ENCODE measurements at regions not wholly inside any gene's neighbourhood (a gene's known extent, or its start where the extent isn't known, plus 50 kb on each side); places are given as distances from the start of the nearest gene placed in this dataset.

DNA sequence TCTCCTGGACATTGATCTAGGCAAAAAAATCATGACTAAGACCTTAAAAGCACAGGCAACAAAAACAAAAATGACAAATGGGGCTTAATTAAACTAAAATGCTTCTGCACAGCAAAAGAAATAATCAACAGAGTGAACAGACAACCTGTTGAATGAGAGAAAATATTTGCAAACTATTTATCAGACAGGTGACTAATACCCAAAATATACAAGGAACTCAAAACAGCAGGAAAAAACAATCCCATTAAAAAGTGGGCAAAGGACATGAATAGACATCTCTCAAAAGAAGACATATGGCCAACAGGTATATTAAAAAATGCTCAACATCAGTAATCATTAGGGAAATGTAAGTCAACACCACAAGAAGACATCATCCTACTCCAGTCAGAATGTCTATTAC lies 166.8 kb downstream of the MTERF1 start:
- H3K4me3 ChIP-seq (replicated peaks in 1 of 2; ENCODE audit: low read depth in 1 of 2, low read length in 2 of 2), result no peak overlapping the region
- TF ChIP-seq POLR2A (IDR thresholded peaks at IDR 0.05; ENCODE audit: borderline replicate concordance, extremely low read depth, insufficient read depth, insufficient read length), result no peak
- TF ChIP-seq EZH2 (IDR thresholded peaks at IDR 0.05), result no peak
- no peaks in the 10 kb centered on the region for H3K27me3 ChIP-seq (ENCODE audit: insufficient read depth, low read length)
- no peak for ATAC-seq
- no peak overlapping the region for H3K27ac ChIP-seq (ENCODE audit: low read depth, low read length)
- RAD21 ChIA-PET (ENCODE audit: low non-redundant PET in 1 of 2, low total read pairs in 2 of 2, uncharacterized antibody in 2 of 2, unreplicated experiment in 2 of 2), result no interaction called here
- no peaks in the 10 kb centered on the region for H3K79me2 ChIP-seq (ENCODE audit: insufficient read depth, low read length)
- no peak overlapping the region for H3K4me2 ChIP-seq (ENCODE audit: low read length)
- H3K9me2 ChIP-seq (ENCODE audit: insufficient read depth), result no peaks in the 10 kb centered on the region
- no peak for DNase-seq (ENCODE audit: low read depth, low spot score)
- no peak overlapping the region for H2AFZ ChIP-seq (ENCODE audit: low read depth, low read length, poor library complexity, severe bottlenecking)
- H4K20me1 ChIP-seq (ENCODE audit: insufficient read depth), result no peaks in the 10 kb centered on the region
- H3K9me3 ChIP-seq (ENCODE audit: control insufficient read depth in 1 of 2, insufficient read depth in 1 of 2, low read depth in 1 of 2, low read length in 2 of 2), result no peaks in the 10 kb centered on the region
- POLR2A ChIA-PET, result no interaction called here
- CTCF ChIA-PET, result no interaction called here
- no TSS peak for BruUV-seq (replicated peaks)
- no peak overlapping the region for H3K9ac ChIP-seq (ENCODE audit: low read length)
- H3K36me3 ChIP-seq (ENCODE audit: control insufficient read depth in 1 of 2, insufficient read depth in 2 of 2, low read length in 2 of 2), result no peaks in the 10 kb centered on the region
- intact Hi-C loops (cut with micrococcal nuclease), result no loop called here
- no peaks in the 10 kb centered on the region for H3K4me1 ChIP-seq (ENCODE audit: control insufficient read depth in 1 of 2, insufficient read depth in 2 of 2, low read length in 2 of 2)

DNA sequence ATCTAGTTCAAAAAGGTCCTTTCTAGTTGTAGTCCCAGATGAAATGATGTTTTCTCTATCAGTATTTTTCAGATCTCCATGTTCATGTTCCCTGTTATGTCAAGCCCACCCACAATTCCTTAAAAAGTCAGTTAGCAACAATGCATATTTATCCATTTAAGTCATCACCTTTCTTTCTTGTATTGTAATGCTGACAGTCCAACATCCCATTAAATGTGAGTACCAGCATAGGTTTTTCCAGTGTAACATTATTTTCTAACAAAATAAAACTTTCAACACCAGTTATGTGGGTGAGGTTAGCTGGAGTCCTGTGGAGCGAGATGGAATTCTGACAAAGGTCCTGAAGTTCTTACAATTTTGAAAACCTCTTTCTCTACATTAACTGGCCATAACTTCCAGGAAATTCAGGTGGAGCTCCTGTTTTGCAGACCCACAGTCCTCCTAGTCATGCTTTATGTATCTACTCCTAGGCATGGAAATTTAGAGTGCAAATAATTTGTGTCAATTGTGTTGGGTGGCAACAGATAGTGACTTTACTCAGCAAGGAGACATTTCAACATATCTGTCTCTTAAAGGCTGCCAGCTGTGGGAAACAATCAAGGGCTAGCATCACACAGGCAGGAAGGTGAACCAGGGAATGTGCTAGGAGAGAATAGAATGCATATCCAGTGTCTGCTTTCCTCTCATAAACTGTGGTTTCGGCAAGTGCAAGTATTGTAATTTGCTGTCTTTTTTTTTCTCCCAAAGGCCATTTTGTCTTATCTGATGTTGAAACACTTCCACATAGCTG lies 162.6 kb downstream of the MTERF1 start:
- DNase-seq (ENCODE audit: low read depth, low spot score) (no peak), ATAC-seq (no peak)
- no peaks in the 10 kb centered on the region for H4K20me1 ChIP-seq (ENCODE audit: insufficient read depth)
- POLR2A ChIA-PET, result no interaction called here
- CTCF ChIA-PET, result no interaction called here
- H2AFZ ChIP-seq (ENCODE audit: low read depth, low read length, poor library complexity, severe bottlenecking), result no peak overlapping the region
- RAD21 ChIA-PET (ENCODE audit: low non-redundant PET in 1 of 2, low total read pairs in 2 of 2, uncharacterized antibody in 2 of 2, unreplicated experiment in 2 of 2), result no interaction called here
- no peak overlapping the region for H3K27ac ChIP-seq (ENCODE audit: low read depth, low read length)
- no peak overlapping the region for H3K9ac ChIP-seq (ENCODE audit: low read length)
- H3K27me3 ChIP-seq (ENCODE audit: insufficient read depth, low read length), result no peaks in the 10 kb centered on the region
- no peaks in the 10 kb centered on the region for H3K9me2 ChIP-seq (ENCODE audit: insufficient read depth)
- BruUV-seq (replicated peaks), result no TSS peak
- H3K79me2 ChIP-seq (ENCODE audit: insufficient read depth, low read length), result no peaks in the 10 kb centered on the region
- no peaks in the 10 kb centered on the region for H3K36me3 ChIP-seq (ENCODE audit: control insufficient read depth in 1 of 2, insufficient read depth in 2 of 2, low read length in 2 of 2)
- no peak for TF ChIP-seq CBX3 (IDR thresholded peaks at IDR 0.05; ENCODE audit: low read depth)
- TF ChIP-seq SP1 (IDR thresholded peaks at IDR 0.05; ENCODE audit: low read depth), result no peak
- TF ChIP-seq SIN3A (IDR thresholded peaks at IDR 0.05; ENCODE audit: low read depth), result no peak
- TF ChIP-seq JUND (IDR thresholded peaks at IDR 0.05), result no peak
- TF ChIP-seq EZH2 (IDR thresholded peaks at IDR 0.05), result no peak
- no peak for TF ChIP-seq RAD21 (IDR thresholded peaks at IDR 0.05; ENCODE audit: low read depth)
- no peak for TF ChIP-seq FOSL1 (IDR thresholded peaks at IDR 0.05; ENCODE audit: low read depth)
- TF ChIP-seq EZH2phosphoT487 (IDR thresholded peaks at IDR 0.05; ENCODE audit: borderline replicate concordance), result no peak
- no peak for TF ChIP-seq YY1 (IDR thresholded peaks at IDR 0.05; ENCODE audit: extremely low read depth, insufficient replicate concordance, low read depth, low read length)
- TF ChIP-seq, protein P1, sequence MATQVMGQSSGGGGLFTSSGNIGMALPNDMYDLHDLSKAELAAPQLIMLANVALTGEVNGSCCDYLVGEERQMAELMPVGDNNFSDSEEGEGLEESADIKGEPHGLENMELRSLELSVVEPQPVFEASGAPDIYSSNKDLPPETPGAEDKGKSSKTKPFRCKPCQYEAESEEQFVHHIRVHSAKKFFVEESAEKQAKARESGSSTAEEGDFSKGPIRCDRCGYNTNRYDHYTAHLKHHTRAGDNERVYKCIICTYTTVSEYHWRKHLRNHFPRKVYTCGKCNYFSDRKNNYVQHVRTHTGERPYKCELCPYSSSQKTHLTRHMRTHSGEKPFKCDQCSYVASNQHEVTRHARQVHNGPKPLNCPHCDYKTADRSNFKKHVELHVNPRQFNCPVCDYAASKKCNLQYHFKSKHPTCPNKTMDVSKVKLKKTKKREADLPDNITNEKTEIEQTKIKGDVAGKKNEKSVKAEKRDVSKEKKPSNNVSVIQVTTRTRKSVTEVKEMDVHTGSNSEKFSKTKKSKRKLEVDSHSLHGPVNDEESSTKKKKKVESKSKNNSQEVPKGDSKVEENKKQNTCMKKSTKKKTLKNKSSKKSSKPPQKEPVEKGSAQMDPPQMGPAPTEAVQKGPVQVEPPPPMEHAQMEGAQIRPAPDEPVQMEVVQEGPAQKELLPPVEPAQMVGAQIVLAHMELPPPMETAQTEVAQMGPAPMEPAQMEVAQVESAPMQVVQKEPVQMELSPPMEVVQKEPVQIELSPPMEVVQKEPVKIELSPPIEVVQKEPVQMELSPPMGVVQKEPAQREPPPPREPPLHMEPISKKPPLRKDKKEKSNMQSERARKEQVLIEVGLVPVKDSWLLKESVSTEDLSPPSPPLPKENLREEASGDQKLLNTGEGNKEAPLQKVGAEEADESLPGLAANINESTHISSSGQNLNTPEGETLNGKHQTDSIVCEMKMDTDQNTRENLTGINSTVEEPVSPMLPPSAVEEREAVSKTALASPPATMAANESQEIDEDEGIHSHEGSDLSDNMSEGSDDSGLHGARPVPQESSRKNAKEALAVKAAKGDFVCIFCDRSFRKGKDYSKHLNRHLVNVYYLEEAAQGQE (IDR thresholded peaks at IDR 0.05; ENCODE audit: low read depth), result no peak
- no peaks in the 10 kb centered on the region; a peak in 1 of 4 replicates for H3K9me3 ChIP-seq (ENCODE audit: control insufficient read depth in 1 of 2, insufficient read depth in 1 of 2, low read depth in 1 of 2, low read length in 2 of 2)
- intact Hi-C loops (cut with micrococcal nuclease), result no loop called here
- no peak overlapping the region for H3K4me3 ChIP-seq (replicated peaks in 1 of 2; ENCODE audit: low read depth in 1 of 2, low read length in 2 of 2)
- H3K4me2 ChIP-seq (ENCODE audit: low read length), result no peak overlapping the region
- H3K4me1 ChIP-seq (ENCODE audit: control insufficient read depth in 1 of 2, insufficient read depth in 2 of 2, low read length in 2 of 2), result peaks cover 0 to 4% of the 10 kb centered on the region in 2 experiments; a peak in 1 of 4 replicates
